Mesendoderm (in vitro differentiated cells): ENCODE measurements at regions not wholly inside any gene's neighbourhood (a gene's known extent, or its start where the extent isn't known, plus 50 kb on each side); places are given as distances from the start of the nearest gene placed in this dataset.
"Not testable (repeated sequence)": the region's sequence is repeated elsewhere in the genome, so short reads cannot be mapped to it uniquely, and the experiment has no call there.

Experiments
- DNase-seq: peaks from one replicate; pipeline ENCODE4 v3.0.0; 2013
- H2AK5ac ChIP-seq: 2 replicates; pipeline ENCODE4 v1.6.1; 2013; ENCODE audit warnings: low read length, inconsistent platforms
- H2BK120ac ChIP-seq: 2 replicates; pipeline ENCODE4 v1.6.1; 2013; ENCODE audit warnings: low read depth, mild to moderate bottlenecking, low read length, moderate library complexity, mixed read lengths
- H2BK15ac ChIP-seq: replicated peaks from 2 replicates; pipeline ENCODE4 v1.6.1; 2013; ENCODE audit warnings: low read depth, mild to moderate bottlenecking, moderate library complexity
- H2BK5ac ChIP-seq: 2 replicates; pipeline ENCODE4 v1.6.1; 2013; ENCODE audit warnings: low read length, inconsistent platforms
- H3K18ac ChIP-seq: 2 replicates; pipeline ENCODE4 v1.6.1; 2013; ENCODE audit warnings: mild to moderate bottlenecking, low read length, mixed read lengths
- H3K23ac ChIP-seq: one replicate; pipeline ENCODE4 v1.6.1; 2013; ENCODE audit warnings: low read length
- H3K27ac ChIP-seq: 2 replicates; pipeline ENCODE4 v1.5.1; 2013; ENCODE audit warnings: low read depth, mild to moderate bottlenecking, inconsistent platforms, low read length, moderate library complexity
- H3K27me3 ChIP-seq: 2 replicates; pipeline ENCODE4 v1.6.1; 2013; ENCODE audit warnings: low read length, control low read depth, mild to moderate bottlenecking, inconsistent platforms; ENCODE audit not compliant: insufficient read depth, poor library complexity
- H3K36me3 ChIP-seq: 2 replicates; pipeline ENCODE4 v1.6.1; 2013; ENCODE audit warnings: low read length, inconsistent platforms; ENCODE audit not compliant: control insufficient read depth, insufficient read depth
- H3K4ac ChIP-seq: one replicate; pipeline ENCODE4 v1.6.1; 2013; ENCODE audit warnings: low read depth, mild to moderate bottlenecking, low read length, moderate library complexity
- H3K4me1 ChIP-seq: 2 replicates; pipeline ENCODE4 v1.6.1; 2013; ENCODE audit warnings: low read depth, low read length, inconsistent platforms; ENCODE audit not compliant: control insufficient read depth
- H3K4me2 ChIP-seq: 2 replicates; pipeline ENCODE4 v1.6.1; 2013; ENCODE audit warnings: low read length
- H3K4me3 ChIP-seq: 2 replicates; pipeline ENCODE4 v1.5.1; 2013; ENCODE audit warnings: mild to moderate bottlenecking, low read length
- H3K56ac ChIP-seq: one replicate; pipeline ENCODE4 v1.6.1; 2013; ENCODE audit warnings: low read length
- H3K79me1 ChIP-seq: 2 replicates; pipeline ENCODE4 v1.6.1; 2013; ENCODE audit warnings: low read length, inconsistent platforms
- H3K79me2 ChIP-seq: 2 replicates; pipeline ENCODE4 v1.6.1; 2013; ENCODE audit warnings: mild to moderate bottlenecking, low read length; ENCODE audit not compliant: control insufficient read depth, insufficient read depth
- H3K9ac ChIP-seq: 2 replicates; pipeline ENCODE4 v1.6.1; 2013; ENCODE audit warnings: low read length, inconsistent platforms
- H4K5ac ChIP-seq: one replicate; pipeline ENCODE4 v1.6.1; 2013; ENCODE audit warnings: low read length
- H4K8ac ChIP-seq: one replicate; pipeline ENCODE4 v1.6.1; 2013; ENCODE audit warnings: low read depth, mild to moderate bottlenecking, control low read depth, low read length, moderate library complexity
- WGBS: extraction: QIAGEN DNeasy Blood & Tissue Kit; methylation state at CpG from one replicate; pipeline ENCODE4 v1.1.7; 2013; ENCODE audit warnings: low lambda C conversion rate, missing lambda C conversion rate; ENCODE audit not compliant: insufficient coverage; ENCODE audit errors: extremely low coverage; 5-methylcytosine and 5-hydroxymethylcytosine counted together

GRCh38 chr6:133788556-133788955, 100.4 kb upstream of the TCF21 start:
- no peaks in the 10 kb centered on the region for H3K79me1 ChIP-seq
- H3K56ac ChIP-seq: no peak overlapping the region
- H3K4me3 ChIP-seq: no peak overlapping the region
- H3K18ac ChIP-seq: no peak overlapping the region
- H3K4me2 ChIP-seq: no peak overlapping the region
- no peaks in the 10 kb centered on the region for H3K36me3 ChIP-seq
- no peaks in the 10 kb centered on the region for H3K79me2 ChIP-seq
- DNase-seq: no peak
- no peak overlapping the region for H3K27ac ChIP-seq
- H3K27me3 ChIP-seq: no peaks in the 10 kb centered on the region
- H3K4ac ChIP-seq: no peak overlapping the region
- H2BK15ac ChIP-seq: no peak overlapping the region
- H2BK120ac ChIP-seq: no peak overlapping the region
- H3K9ac ChIP-seq: no peak overlapping the region
- H2AK5ac ChIP-seq: no peak overlapping the region
- H2BK5ac ChIP-seq: no peak overlapping the region
- H3K23ac ChIP-seq: no peak overlapping the region
- H4K5ac ChIP-seq: no peak overlapping the region
- no peaks in the 10 kb centered on the region for H3K4me1 ChIP-seq
- WGBS: no CpG with 5 or more reads among the region's 3 CpGs
- H4K8ac ChIP-seq: no peak overlapping the region

- not testable (repeated sequence) for H3K27ac ChIP-seq, H3K9ac ChIP-seq, H3K56ac ChIP-seq, H3K27me3 ChIP-seq, H2BK15ac ChIP-seq, H3K36me3 ChIP-seq, H3K18ac ChIP-seq, H2BK5ac ChIP-seq, H4K5ac ChIP-seq, H3K4ac ChIP-seq, H3K79me1 ChIP-seq, H3K79me2 ChIP-seq, H3K4me3 ChIP-seq, H2BK120ac ChIP-seq, H3K23ac ChIP-seq, H2AK5ac ChIP-seq, H3K4me1 ChIP-seq, H3K4me2 ChIP-seq, DNase-seq, H4K8ac ChIP-seq
- WGBS: no CpG with 5 or more reads among the region's 1 CpG
These were observed 99.5 kb upstream of the TCF21 start for GRCh38 chr6:133789449-133789848.

GRCh38 chr6:133790756-133791155, 98.2 kb upstream of the TCF21 start:
- H3K36me3 ChIP-seq, H3K4me2 ChIP-seq, H2BK15ac ChIP-seq, H4K8ac ChIP-seq, H2BK120ac ChIP-seq, H3K4me3 ChIP-seq, H4K5ac ChIP-seq, H3K27me3 ChIP-seq, H3K9ac ChIP-seq, H3K79me2 ChIP-seq, H3K56ac ChIP-seq, H2BK5ac ChIP-seq, H3K18ac ChIP-seq, H2AK5ac ChIP-seq, H3K79me1 ChIP-seq, H3K4me1 ChIP-seq, H3K4ac ChIP-seq, H3K23ac ChIP-seq, DNase-seq, H3K27ac ChIP-seq: not testable (repeated sequence)

- not testable (repeated sequence) for H3K4ac ChIP-seq, H2BK5ac ChIP-seq, H3K56ac ChIP-seq, H3K36me3 ChIP-seq, H3K79me1 ChIP-seq, H3K18ac ChIP-seq, H3K4me1 ChIP-seq, H3K4me3 ChIP-seq, H3K4me2 ChIP-seq, DNase-seq, H4K8ac ChIP-seq, H3K27me3 ChIP-seq, H3K79me2 ChIP-seq, H3K27ac ChIP-seq, H3K23ac ChIP-seq, H4K5ac ChIP-seq, H2BK120ac ChIP-seq, H2AK5ac ChIP-seq, H2BK15ac ChIP-seq, H3K9ac ChIP-seq
- no CpG with 5 or more reads among the region's 2 CpGs for WGBS
These were observed 93.9 kb upstream of the TCF21 start for GRCh38 chr6:133795051-133795450.

GRCh38 chr6:133796235-133796634, 92.7 kb upstream of the TCF21 start:
- H3K79me1 ChIP-seq: no peaks in the 10 kb centered on the region
- no peak overlapping the region for H3K4me3 ChIP-seq

GRCh38 chr6:133799043-133799442, 89.9 kb upstream of the TCF21 start:
- Histone ChIP-seq H2AK5ac (no peak overlapping the region), H2BK5ac (no peak overlapping the region), H3K79me1 (no peaks in the 10 kb centered on the region), H3K4me2 (no peak overlapping the region), H3K18ac (no peak overlapping the region), H3K27me3 (no peaks in the 10 kb centered on the region), H3K36me3 (no peaks in the 10 kb centered on the region), H3K4me3 (no peak overlapping the region), H3K4me1 (no peaks in the 10 kb centered on the region), H3K9ac (no peak overlapping the region), H3K23ac (no peak overlapping the region), H3K27ac (no peak overlapping the region), H4K8ac (no peak overlapping the region), H2BK120ac (no peak overlapping the region), H3K56ac (no peak overlapping the region), H4K5ac (no peak overlapping the region), H3K79me2 (no peaks in the 10 kb centered on the region), H3K4ac (no peak overlapping the region), H2BK15ac (no peak overlapping the region)
- DNase-seq: no peak
- WGBS: no CpG with 5 or more reads among the region's 1 CpG

More at GRCh38 chr6:133796235-133796634, 92.7 kb upstream of the TCF21 start:
- Histone ChIP-seq H3K4me2 (no peak overlapping the region), H2BK5ac (no peak overlapping the region), H3K4ac (no peak overlapping the region), H3K18ac (no peak overlapping the region), H3K4me1 (no peaks in the 10 kb centered on the region), H3K56ac (no peak overlapping the region), H2BK120ac (no peak overlapping the region), H2AK5ac (no peak overlapping the region), H3K79me2 (no peaks in the 10 kb centered on the region), H3K23ac (no peak overlapping the region), H3K36me3 (no peaks in the 10 kb centered on the region), H4K5ac (no peak overlapping the region), H4K8ac (no peak overlapping the region), H3K27ac (no peak overlapping the region), H2BK15ac (no peak overlapping the region), H3K9ac (no peak overlapping the region), H3K27me3 (no peaks in the 10 kb centered on the region)
- no peak for DNase-seq
- no CpG with 5 or more reads among the region's 1 CpG for WGBS
